OCI-LY7 (cell line): ENCODE measurements at regions not wholly inside any gene's neighbourhood (a gene's known extent, or its start where the extent isn't known, plus 50 kb on each side); places are given as distances from the start of the nearest gene placed in this dataset.

ENCODE experiments used
- BruUV-seq: library from RNA; stranded (reverse); fragments of 400-500 nt; replicated peaks from 2 replicates; lab custom pipeline; 2021; lab: Mats Ljungman, UMichigan
- CTCF ChIA-PET: fragments of 300-600 bp; sonication (Branson Sonifier 250); formaldehyde crosslinking; loops from one replicate; lab custom pipeline; 2022; ENCODE audit warnings: antibody characterized with exemption; ENCODE audit not compliant: unreplicated experiment; lab: Charles Lee
- POLR2A ChIA-PET: fragments of 300-600 bp; sonication (Branson Sonifier 250); formaldehyde crosslinking; loops from one replicate; lab custom pipeline; 2022; ENCODE audit warnings: antibody characterized with exemption; lab: Charles Lee
- DNase-seq: peaks from one replicate; pipeline ENCODE4 v3.0.0-alpha.2; 2015; ENCODE audit warnings: low spot score
- H2AFZ ChIP-seq: fragments of 200-600 bp; sonication (generic), shearing (Covaris generic); 2 replicates; pipeline ENCODE4 v1.6.1; 2014; ENCODE audit warnings: mild to moderate bottlenecking, antibody characterized with exemption, low read length, moderate library complexity
- H3K27ac ChIP-seq: fragments of 200-600 bp; sonication (generic); 2 replicates; pipeline ENCODE4 v1.5.1; 2014; ENCODE audit warnings: mixed run types, low read depth, mild to moderate bottlenecking, moderate library complexity, low read length, inconsistent platforms; ENCODE audit not compliant: poor library complexity, severe bottlenecking
- H3K36me3 ChIP-seq: fragments of 200-600 bp; sonication (generic); 2 replicates; pipeline ENCODE4 v1.6.1; 2014; ENCODE audit warnings: mild to moderate bottlenecking, antibody characterized with exemption, low read length, moderate library complexity, mixed read lengths; ENCODE audit not compliant: insufficient read depth
- H3K4me1 ChIP-seq: fragments of 200-600 bp; sonication (generic); 2 replicates; pipeline ENCODE4 v1.5.1; 2014; ENCODE audit warnings: mild to moderate bottlenecking, low read length; ENCODE audit not compliant: insufficient read depth, poor library complexity, severe bottlenecking
- H3K4me2 ChIP-seq: fragments of 200-600 bp; sonication (generic); 2 replicates; pipeline ENCODE4 v1.6.1; 2014; ENCODE audit warnings: mild to moderate bottlenecking, low read length
- H3K4me3 ChIP-seq: fragments of 200-600 bp; sonication (generic); 2 replicates; pipeline ENCODE4 v1.5.1; 2014; ENCODE audit warnings: mild to moderate bottlenecking, low read depth, low read length; ENCODE audit not compliant: poor library complexity, severe bottlenecking
- H3K79me2 ChIP-seq: fragments of 200-600 bp; sonication (generic); 2 replicates; pipeline ENCODE4 v1.6.1; 2016; ENCODE audit warnings: low read depth, mild to moderate bottlenecking, low read length, moderate library complexity, mixed read lengths; ENCODE audit not compliant: insufficient read depth
- H3K9me2 ChIP-seq: fragments of 200-600 bp; sonication (generic); 2 replicates; pipeline ENCODE4 v1.6.1; 2016; ENCODE audit warnings: mild to moderate bottlenecking, low read length, mixed read lengths; ENCODE audit not compliant: insufficient read depth
- H3K9me3 ChIP-seq: fragments of 200-600 bp; sonication (generic); 2 replicates; pipeline ENCODE4 v1.6.1; 2014; ENCODE audit warnings: mild to moderate bottlenecking, mixed run types, low read length, mixed read lengths
- H4K20me1 ChIP-seq: fragments of 200-600 bp; sonication (generic); 2 replicates; pipeline ENCODE4 v1.6.1; 2014; ENCODE audit warnings: mild to moderate bottlenecking, antibody characterized with exemption, low read length, moderate library complexity, mixed read lengths; ENCODE audit not compliant: insufficient read depth
- EZH2phosphoT487 ChIP-seq: fragments of 200-600 bp; sonication (generic); IDR thresholded peaks from 2 replicates; pipeline ENCODE4 v1.6.1; 2018; ENCODE audit warnings: low read depth, borderline replicate concordance, mild to moderate bottlenecking, mixed run types, antibody characterized with exemption, low read length, moderate library complexity, mixed read lengths
- intact Hi-C: fragments of 100-400 bp; cut with micrococcal nuclease; formaldehyde crosslinking; loops from one replicate; pipeline ENCODE4 v1.10.0; 2022; ENCODE audit not compliant: unreplicated experiment
- TF ChIP-seq, protein P1 (sequence below): fragments of 200-600 bp; sonication (generic); conservative IDR thresholded peaks from 2 replicates; pipeline ENCODE4 v1.5.1; 2014; ENCODE audit warnings: mild to moderate bottlenecking, antibody characterized with exemption, low read length, moderate library complexity, mixed read lengths

- no peaks in the 10 kb centered on the region for H3K79me2 ChIP-seq
- BruUV-seq = no TSS peak
- no peak overlapping the region for H3K4me3 ChIP-seq
- CTCF ChIA-PET = no interaction called here
- POLR2A ChIA-PET = no interaction called here
- no peaks in the 10 kb centered on the region for H3K36me3 ChIP-seq
- DNase-seq = no peak
- no peaks in the 10 kb centered on the region for H4K20me1 ChIP-seq
- no peak overlapping the region for H2AFZ ChIP-seq
- no peaks in the 10 kb centered on the region for H3K9me3 ChIP-seq
- no peaks in the 10 kb centered on the region for H3K9me2 ChIP-seq
- TF ChIP-seq, protein P1, sequence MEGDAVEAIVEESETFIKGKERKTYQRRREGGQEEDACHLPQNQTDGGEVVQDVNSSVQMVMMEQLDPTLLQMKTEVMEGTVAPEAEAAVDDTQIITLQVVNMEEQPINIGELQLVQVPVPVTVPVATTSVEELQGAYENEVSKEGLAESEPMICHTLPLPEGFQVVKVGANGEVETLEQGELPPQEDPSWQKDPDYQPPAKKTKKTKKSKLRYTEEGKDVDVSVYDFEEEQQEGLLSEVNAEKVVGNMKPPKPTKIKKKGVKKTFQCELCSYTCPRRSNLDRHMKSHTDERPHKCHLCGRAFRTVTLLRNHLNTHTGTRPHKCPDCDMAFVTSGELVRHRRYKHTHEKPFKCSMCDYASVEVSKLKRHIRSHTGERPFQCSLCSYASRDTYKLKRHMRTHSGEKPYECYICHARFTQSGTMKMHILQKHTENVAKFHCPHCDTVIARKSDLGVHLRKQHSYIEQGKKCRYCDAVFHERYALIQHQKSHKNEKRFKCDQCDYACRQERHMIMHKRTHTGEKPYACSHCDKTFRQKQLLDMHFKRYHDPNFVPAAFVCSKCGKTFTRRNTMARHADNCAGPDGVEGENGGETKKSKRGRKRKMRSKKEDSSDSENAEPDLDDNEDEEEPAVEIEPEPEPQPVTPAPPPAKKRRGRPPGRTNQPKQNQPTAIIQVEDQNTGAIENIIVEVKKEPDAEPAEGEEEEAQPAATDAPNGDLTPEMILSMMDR = no peak
- TF ChIP-seq EZH2phosphoT487 = no peak
- no peak overlapping the region for H3K4me2 ChIP-seq
- intact Hi-C loops = no loop called here
- no peak overlapping the region for H3K27ac ChIP-seq
- H3K4me1 ChIP-seq = no peaks in the 10 kb centered on the region
Measured at GRCh38 chr14:97791072-97791471, 993.9 kb downstream of the VRK1 start.

GRCh38 chr14:97791906-97792305, 994.7 kb downstream of the VRK1 start:
- Histone ChIP-seq H3K4me2 (no peak overlapping the region), H3K4me3 (no peak overlapping the region), H3K36me3 (no peaks in the 10 kb centered on the region), H3K9me3 (no peaks in the 10 kb centered on the region), H3K4me1 (no peaks in the 10 kb centered on the region), H3K9me2 (no peaks in the 10 kb centered on the region), H3K79me2 (no peaks in the 10 kb centered on the region), H3K27ac (no peak overlapping the region), H2AFZ (no peak overlapping the region), H4K20me1 (no peaks in the 10 kb centered on the region)
- no peak for TF ChIP-seq EZH2phosphoT487
- TF ChIP-seq, protein P1 = no peak
- no peak for DNase-seq
- intact Hi-C loops = no loop called here
- ChIA-PET POLR2A (no interaction called here), CTCF (no interaction called here)
- no TSS peak for BruUV-seq

DNA sequence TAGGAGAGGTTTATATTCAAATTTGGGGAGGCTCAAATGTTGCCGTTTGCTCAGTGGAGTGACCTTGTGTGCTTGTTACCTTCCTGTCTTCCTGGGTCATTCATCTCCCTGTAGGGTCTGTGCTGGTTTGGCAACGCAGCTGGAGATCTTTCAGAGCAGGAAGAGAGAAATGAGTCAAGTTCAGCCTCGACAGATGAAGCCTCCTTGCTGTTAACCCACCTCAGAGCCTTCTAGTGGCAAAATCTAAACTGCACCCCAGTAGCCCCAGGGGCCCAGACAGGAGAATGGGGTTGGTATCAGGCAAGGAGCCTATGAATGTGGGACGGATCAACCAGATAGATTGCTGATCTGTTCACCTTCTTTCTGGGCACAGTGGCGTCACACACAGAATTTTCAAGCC, 999.3 kb downstream of the VRK1 start:
- ChIA-PET POLR2A (no interaction called here), CTCF (no interaction called here)
- Histone ChIP-seq H4K20me1 (no peaks in the 10 kb centered on the region), H3K4me2 (no peak overlapping the region), H3K4me1 (no peaks in the 10 kb centered on the region), H3K9me3 (no peaks in the 10 kb centered on the region), H3K36me3 (no peaks in the 10 kb centered on the region), H3K27ac (no peak overlapping the region), H3K9me2 (no peaks in the 10 kb centered on the region), H2AFZ (no peak overlapping the region), H3K4me3 (no peak overlapping the region), H3K79me2 (no peaks in the 10 kb centered on the region)
- DNase-seq = no peak
- TF ChIP-seq, protein P1 = no peak
- TF ChIP-seq EZH2phosphoT487 = no peak
- BruUV-seq = no TSS peak
- intact Hi-C loops = no loop called here
